Endothelial cell of umbilical vein (primary cell): ENCODE measurements at regions not wholly inside any gene's neighbourhood (a gene's known extent, or its start where the extent isn't known, plus 50 kb on each side); places are given as distances from the start of the nearest gene placed in this dataset.

Experiments used
- BruUV-seq: library from RNA; stranded (reverse); fragments of 400-500 nt; replicated peaks from 2 replicates; lab custom pipeline; 2021; lab: Mats Ljungman, UMichigan
- CTCF ChIA-PET: fragments of 300-600, 350-600 bp; sonication (Branson Sonifier 250); formaldehyde crosslinking; loops from one replicate; lab custom pipeline; 2021; ENCODE audit warnings: antibody characterized with exemption, inconsistent platforms; lab: Charles Lee
- POLR2A ChIA-PET: fragments of 300-600, 350-600 bp; sonication (Branson Sonifier 250); formaldehyde crosslinking; loops from one replicate; lab custom pipeline; 2021; ENCODE audit warnings: antibody characterized with exemption, inconsistent platforms; lab: Charles Lee
- DNase-seq: peaks from one replicate; pipeline ENCODE4 v3.0.0-alpha.2; 2011; ENCODE audit warnings: low read depth, low spot score
- FAIRE-seq: peaks from 2 replicates; lab custom pipeline; 2011; peaks lifted over from hg19 to GRCh38; lab: Jason Lieb, UNC
- H2AFZ ChIP-seq: 2 replicates; pipeline ENCODE4 v1.6.0; 2012; ENCODE audit warnings: low read depth, low read length, control low read depth, inconsistent platforms
- H3K27ac ChIP-seq: 2 replicates; pipeline ENCODE4 v1.5.1; 2011; ENCODE audit warnings: low read depth, mild to moderate bottlenecking, control low read depth, low read length, moderate library complexity; ENCODE audit not compliant: insufficient read depth
- H3K27me3 ChIP-seq, 2 experiments: 2 replicates each; pipeline versions ENCODE4 v1.6.0 to v1.6.1; 2011; ENCODE audit warnings: low read length in 2 of 2, mixed read lengths in 1 of 2; ENCODE audit not compliant: control insufficient read depth in 2 of 2, insufficient read depth in 2 of 2
- H3K36me3 ChIP-seq, 2 experiments: 2 replicates in 1 of 2; 3 replicates in 1 of 2; pipeline ENCODE4 v1.5.1; 2011; ENCODE audit warnings: low read length in 2 of 2, mild to moderate bottlenecking in 1 of 2, moderate library complexity in 1 of 2; ENCODE audit not compliant: control insufficient read depth in 2 of 2, insufficient read depth in 2 of 2; ENCODE audit errors: extremely low read depth in 1 of 2
- H3K4me1 ChIP-seq: 3 replicates; pipeline ENCODE4 v1.5.1; 2011; ENCODE audit warnings: mild to moderate bottlenecking, low read length; ENCODE audit not compliant: control insufficient read depth, insufficient read depth; ENCODE audit errors: extremely low read depth
- H3K4me2 ChIP-seq: 2 replicates; pipeline ENCODE4 v1.6.1; 2011; ENCODE audit warnings: low read length, control low read depth, mixed read lengths; ENCODE audit not compliant: insufficient read depth
- H3K4me3 ChIP-seq, 3 experiments: fragments of 200-600 bp in 1 of 3; sonication (generic), shearing (Covaris generic) in 1 of 3; replicated peaks in 1 of 3; 2 replicates each; pipeline ENCODE4 v1.5.1; 2011 to 2016; ENCODE audit warnings: control low read depth in 3 of 3, low read length in 3 of 3, mild to moderate bottlenecking in 2 of 3, inconsistent platforms in 1 of 3, low read depth in 1 of 3, moderate library complexity in 1 of 3; ENCODE audit not compliant: insufficient read depth in 1 of 3
- H3K79me2 ChIP-seq: 2 replicates; pipeline ENCODE4 v1.6.0; 2012; ENCODE audit warnings: low read length, inconsistent platforms; ENCODE audit not compliant: control insufficient read depth, insufficient read depth
- H3K9ac ChIP-seq: replicated peaks from 2 replicates; pipeline ENCODE3; 2011; ENCODE audit warnings: low read length, control low read depth; ENCODE audit not compliant: insufficient read depth; ENCODE audit errors: extremely low read depth
- H3K9me1 ChIP-seq: replicated peaks from 3 replicates; pipeline ENCODE4 v1.6.0; 2011; ENCODE audit warnings: mild to moderate bottlenecking, low read length; ENCODE audit not compliant: control insufficient read depth, insufficient read depth; ENCODE audit errors: extremely low read depth
- H3K9me3 ChIP-seq: replicated peaks from 2 replicates; pipeline ENCODE4 v1.5.1; 2012; ENCODE audit warnings: low read length, inconsistent platforms; ENCODE audit not compliant: control insufficient read depth, insufficient read depth
- H4K20me1 ChIP-seq: replicated peaks from 2 replicates; pipeline ENCODE3; 2011; ENCODE audit warnings: mild to moderate bottlenecking, low read length; ENCODE audit not compliant: control insufficient read depth, insufficient read depth; ENCODE audit errors: extremely low read depth
- CTCF ChIP-seq, 2 donors: IDR thresholded peaks; 1 replicate in 1 of 2; 2 replicates in 1 of 2; pipeline ENCODE4 v1.5.1; 2011; ENCODE audit warnings: low read length in 2 of 2, mild to moderate bottlenecking in 2 of 2, moderate library complexity in 2 of 2, control low read depth in 1 of 2, inconsistent platforms in 1 of 2, low read depth in 1 of 2; ENCODE audit not compliant: insufficient read depth in 1 of 2; ENCODE audit errors: extremely low read depth in 1 of 2
- EZH2 ChIP-seq: IDR thresholded peaks from 2 replicates; pipeline ENCODE4 v1.6.1; 2012; ENCODE audit warnings: borderline replicate concordance, low read depth, mild to moderate bottlenecking, moderate library complexity, low read length, inconsistent platforms; ENCODE audit not compliant: severe bottlenecking
- GATA2 ChIP-seq: IDR thresholded peaks from 2 replicates; pipeline ENCODE4 v1.7.0; 2011; ENCODE audit warnings: low read depth, mild to moderate bottlenecking, moderate library complexity, mixed read lengths, low read length; ENCODE audit not compliant: insufficient read length, insufficient read depth
- MAX ChIP-seq: IDR thresholded peaks from 2 replicates; pipeline ENCODE4 v1.6.1; 2011; ENCODE audit not compliant: insufficient read depth, insufficient read length
- MYC ChIP-seq: IDR thresholded peaks from one replicate; pipeline ENCODE4 v1.6.1; 2011; ENCODE audit warnings: mild to moderate bottlenecking, low read depth, low read length
- POLR2A ChIP-seq: IDR thresholded peaks from 2 replicates; pipeline ENCODE4 v1.6.1; 2012; ENCODE audit warnings: low read depth, mild to moderate bottlenecking, control low read depth, low read length
- POLR2AphosphoS5 ChIP-seq: IDR thresholded peaks from 2 replicates; pipeline ENCODE4 v1.6.1; 2012; ENCODE audit warnings: low read depth, mild to moderate bottlenecking, control low read depth, low read length, moderate library complexity; ENCODE audit not compliant: insufficient read depth
- dilution Hi-C: fragments of 300-500 bp; cut with MboI; formaldehyde crosslinking; loops from one replicate; pipeline ENCODE4 v1.15.0; 2019; ENCODE audit warnings: low sequenced_read_pairs; ENCODE audit not compliant: extremely low pct_ligation_motif_present
- intact Hi-C: fragments of 100-400 bp; cut with micrococcal nuclease; formaldehyde crosslinking; loops from one replicate; pipeline ENCODE4 v1.10.0; 2022

GRCh38 chr6:26250698-26251044 lies 114.3 kb upstream of the BTN3A2 start:
- peak overlapping the region; percentile 22 for H3K9ac ChIP-seq
- intact Hi-C loops (loop anchor here (1.0 to 2.0 kb wide), 7 partner anchors 16 to 72 kb away; a partner anchor contains a TSS), dilution Hi-C loops (no loop called here)
- H4K20me1 ChIP-seq, result no peaks in the 10 kb centered on the region
- no TSS peak for BruUV-seq
- peak overlapping the region; percentile 67 for H3K27ac ChIP-seq
- H3K79me2 ChIP-seq, result no peaks in the 10 kb centered on the region
- H3K27me3 ChIP-seq, result no peaks in the 10 kb centered on the region
- no peaks in the 10 kb centered on the region for H3K9me1 ChIP-seq
- peak overlapping the region; percentile 78 for H2AFZ ChIP-seq
- ChIA-PET POLR2A (interaction anchor here (0.7 to 4.0 kb wide), 17 partner anchors 10 to 231 kb away, joined by 3 to 49 read pairs (median 5); a partner anchor contains a TSS), CTCF (interaction anchor here (0.7 to 3.4 kb wide), 14 partner anchors 9 to 344 kb away, joined by 3 to 28 read pairs (median 4); a partner anchor contains a TSS)
- H3K4me2 ChIP-seq, result peak overlapping the region; percentile 80
- H3K9me3 ChIP-seq, result no peaks in the 10 kb centered on the region
- H3K4me1 ChIP-seq, result peaks cover 3% of the 10 kb centered on the region
- H3K36me3 ChIP-seq, result no peaks in the 10 kb centered on the region
- no peak for FAIRE-seq
- DNase-seq, result no peak
- TF ChIP-seq MAX, result no peak
- TF ChIP-seq MYC, result no peak
- no peak for TF ChIP-seq GATA2
- peak overlapping the region; percentile 31 to 85 (median 49) for H3K4me3 ChIP-seq

GRCh38 chr6:26251354-26252076 lies 113.5 kb upstream of the BTN3A2 start:
- Histone ChIP-seq H3K9ac (peak overlapping the region; percentile 46), H4K20me1 (no peaks in the 10 kb centered on the region), H2AFZ (peak overlapping the region; percentile 75), H3K4me2 (peak overlapping the region; percentile 80), H3K27me3 (no peaks in the 10 kb centered on the region), H3K36me3 (no peaks in the 10 kb centered on the region), H3K9me1 (no peaks in the 10 kb centered on the region), H3K9me3 (no peaks in the 10 kb centered on the region), H3K79me2 (no peaks in the 10 kb centered on the region), H3K4me1 (peaks cover 3% of the 10 kb centered on the region), H3K4me3 (peak overlapping the region; percentile 31 to 85 (median 56)), H3K27ac (peak overlapping the region; percentile 67)
- no peak for TF ChIP-seq MYC
- no peak for TF ChIP-seq EZH2
- TF ChIP-seq GATA2, result no peak
- peak; percentile 89 for TF ChIP-seq POLR2A
- TF ChIP-seq CTCF (IDR thresholded peaks at IDR 0.05; ENCODE audit: extremely low read depth in 1 of 2, insufficient read depth in 1 of 2, low read depth in 1 of 2, low read length in 2 of 2), result no peak
- no peak for TF ChIP-seq MAX
- peak; percentile 66 for TF ChIP-seq POLR2AphosphoS5
- intact Hi-C loops, result loop anchor here (1.0 to 2.0 kb wide), 5 partner anchors 17 to 71 kb away; a partner anchor contains a TSS
- peak; percentile 88 for FAIRE-seq
- dilution Hi-C loops, result no loop called here
- peak; percentile 83 for DNase-seq
- CTCF ChIA-PET, result interaction anchor here (1.0 to 3.4 kb wide), 12 partner anchors 10 to 317 kb away, joined by 3 to 28 read pairs (median 6); a partner anchor contains a TSS
- TSS peak; percentile 100 for BruUV-seq
- POLR2A ChIA-PET, result interaction anchor here (0.7 to 4.0 kb wide), 12 partner anchors 11 to 232 kb away, joined by 3 to 49 read pairs (median 6); a partner anchor contains a TSS
